HG02943 (cell line): ENCODE measurements at regions not wholly inside any gene's neighbourhood (a gene's known extent, or its start where the extent isn't known, plus 50 kb on each side); places are given as distances from the start of the nearest gene placed in this dataset.

Source experiments
- ATAC-seq: cut with Tn5 transposase; IDR thresholded peaks from one replicate; pipeline ENCODE4 v1.9.1; 2021; ENCODE audit warnings: mild to moderate bottlenecking, low read depth, moderate library complexity; ENCODE audit not compliant: unreplicated experiment

- ATAC-seq: no peak
Measured at GRCh38 chr17:79406316-79406715, 204.5 kb downstream of the RBFOX3 start.

DNA sequence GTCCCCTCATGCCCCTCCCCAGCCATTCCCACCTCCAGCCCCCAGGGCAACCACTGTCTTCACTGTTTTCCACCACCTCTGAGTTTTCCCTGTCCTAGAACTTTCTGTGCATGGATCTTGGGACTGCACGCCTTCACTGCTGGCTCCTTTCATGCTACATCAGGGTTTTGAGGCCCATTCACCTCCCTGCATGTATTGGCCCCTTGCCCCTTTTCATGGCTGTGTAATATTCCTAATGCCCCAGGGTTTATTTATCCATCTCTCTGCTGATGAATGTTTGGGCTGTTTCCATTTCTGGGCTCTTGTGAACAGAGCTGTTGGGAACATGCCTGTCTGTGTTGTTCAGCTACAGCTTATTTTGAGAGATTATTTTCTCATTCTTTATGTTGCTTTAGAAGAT, 205.0 kb downstream of the RBFOX3 start:
- no peak for ATAC-seq

DNA sequence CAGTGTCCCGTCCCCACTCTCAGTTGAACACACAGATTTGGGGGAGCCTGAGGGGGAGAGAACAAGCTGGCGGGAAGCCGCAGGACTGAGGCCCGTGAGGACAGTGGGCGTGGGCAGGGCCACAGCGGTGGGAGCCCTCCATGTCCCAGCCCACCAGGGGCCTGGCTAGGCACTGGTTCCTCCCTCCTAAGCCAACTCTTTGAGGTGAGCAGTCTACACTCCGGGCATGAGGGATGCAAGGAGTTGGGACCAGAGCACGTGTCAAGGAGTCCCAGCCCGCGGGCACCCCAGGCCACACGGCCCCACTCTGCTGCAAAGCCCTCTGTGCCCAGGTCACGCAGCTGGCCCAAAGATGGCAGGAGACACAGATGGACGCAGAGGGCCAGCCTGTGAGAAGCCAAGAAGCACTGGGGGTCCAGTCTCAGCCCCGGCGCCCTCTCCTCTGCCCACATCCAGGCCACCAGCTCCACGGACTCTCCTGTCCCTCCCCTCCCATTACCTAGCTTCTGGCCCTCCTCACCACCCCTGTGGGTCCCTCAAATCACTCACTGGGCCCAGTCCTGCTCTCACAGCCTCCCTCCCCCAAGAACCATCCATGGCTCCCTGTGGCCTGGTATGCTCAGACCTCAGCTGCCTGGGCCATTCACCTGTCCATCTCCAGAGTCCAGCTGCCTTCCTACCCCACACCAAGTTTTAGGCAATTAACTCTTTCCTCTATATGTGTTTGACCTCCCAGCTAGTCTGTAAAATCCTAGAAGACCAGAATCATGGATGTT, 206.5 kb downstream of the RBFOX3 start:
- no peak for ATAC-seq

DNA sequence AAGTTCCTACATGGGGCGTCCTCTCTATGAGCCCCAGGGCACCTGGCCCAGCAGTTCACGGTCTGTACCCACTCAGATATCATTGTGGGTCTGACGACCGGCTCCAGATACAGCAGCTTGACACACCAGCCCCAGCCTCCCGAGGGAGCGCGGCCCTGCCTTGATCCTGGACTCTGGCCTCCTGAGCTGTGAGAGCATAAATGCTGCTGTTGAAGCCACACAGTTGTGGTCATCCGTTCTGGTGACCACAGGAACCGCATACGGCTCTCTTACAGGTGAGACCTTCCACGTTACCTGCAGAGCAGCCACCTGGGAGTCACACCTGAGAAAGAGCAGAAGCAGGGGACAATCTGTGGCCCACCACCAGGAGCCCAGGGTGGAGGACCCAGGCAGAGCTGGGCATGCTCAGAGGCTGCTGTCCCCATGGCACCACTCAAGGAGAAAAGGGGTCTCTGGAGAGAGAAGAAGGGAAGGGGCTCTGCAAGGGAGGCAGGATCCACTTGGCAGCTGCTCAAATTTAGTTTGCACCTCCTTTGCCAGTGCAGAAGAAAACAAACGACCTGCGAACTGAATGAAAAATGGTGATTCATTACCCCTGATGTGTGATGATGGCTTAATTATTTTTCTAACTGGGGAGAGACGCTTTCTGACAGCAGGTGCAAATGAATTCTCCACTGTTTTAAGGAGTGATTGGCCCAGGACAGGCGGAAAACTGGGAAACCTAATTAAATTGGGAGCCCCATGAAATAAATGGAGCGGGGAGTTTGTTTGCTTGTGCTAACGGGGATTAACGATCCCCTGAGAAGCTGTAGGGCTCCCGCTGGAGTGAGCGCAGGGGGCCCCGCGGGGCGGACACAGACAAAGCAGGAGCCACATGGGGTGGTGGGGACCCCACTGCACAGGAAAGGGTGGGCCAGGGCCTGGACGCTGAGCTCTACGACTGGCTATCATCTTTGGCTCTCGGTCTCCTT, 208.9 kb downstream of the RBFOX3 start:
- ATAC-seq: no peak

DNA sequence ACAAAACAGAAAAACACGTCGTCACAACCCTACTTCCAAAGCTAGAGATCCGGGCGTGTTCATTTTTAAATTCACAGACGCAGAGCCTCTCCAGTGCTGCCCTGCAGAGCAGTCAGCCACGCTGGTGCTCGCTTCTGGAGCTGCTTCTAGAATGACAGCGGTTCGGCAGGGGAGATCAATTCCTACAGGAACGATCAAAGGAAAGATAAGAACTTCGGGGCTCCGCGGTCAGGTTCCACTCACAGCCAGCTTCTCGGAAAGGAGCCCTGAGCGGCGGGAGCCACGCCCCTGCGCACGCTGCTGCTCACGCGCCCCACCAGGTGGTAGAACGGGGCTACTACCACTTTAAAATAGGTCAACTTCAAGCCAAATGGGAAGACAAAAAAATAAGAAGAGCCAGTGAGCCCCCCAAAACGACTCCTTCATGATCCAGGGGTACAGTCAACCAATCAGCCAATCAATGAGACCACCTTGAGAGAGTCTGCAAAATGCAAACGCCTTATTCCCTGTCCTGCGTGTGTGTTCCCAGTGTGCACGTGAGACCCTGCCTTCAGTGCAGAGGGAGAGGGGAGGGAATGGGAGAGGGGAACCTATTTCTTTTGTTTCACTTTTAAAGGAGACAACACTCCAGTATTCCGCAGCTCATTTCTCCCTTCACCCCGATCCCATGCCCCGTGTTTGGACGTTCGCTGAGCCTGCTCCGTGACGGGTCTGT, 209.7 kb downstream of the RBFOX3 start:
- ATAC-seq: no peak

GRCh38 chr17:79399610-79400144, 211.2 kb downstream of the RBFOX3 start:
- ATAC-seq: no peak

- ATAC-seq: no peak
Measured at GRCh38 chr17:79398441-79398840, 212.4 kb downstream of the RBFOX3 start.

- ATAC-seq: no peak
Measured at GRCh38 chr17:79396696-79397095, 214.2 kb downstream of the RBFOX3 start.

- no peak for ATAC-seq
Measured at GRCh38 chr17:79395545-79395944, 215.3 kb downstream of the RBFOX3 start.

DNA sequence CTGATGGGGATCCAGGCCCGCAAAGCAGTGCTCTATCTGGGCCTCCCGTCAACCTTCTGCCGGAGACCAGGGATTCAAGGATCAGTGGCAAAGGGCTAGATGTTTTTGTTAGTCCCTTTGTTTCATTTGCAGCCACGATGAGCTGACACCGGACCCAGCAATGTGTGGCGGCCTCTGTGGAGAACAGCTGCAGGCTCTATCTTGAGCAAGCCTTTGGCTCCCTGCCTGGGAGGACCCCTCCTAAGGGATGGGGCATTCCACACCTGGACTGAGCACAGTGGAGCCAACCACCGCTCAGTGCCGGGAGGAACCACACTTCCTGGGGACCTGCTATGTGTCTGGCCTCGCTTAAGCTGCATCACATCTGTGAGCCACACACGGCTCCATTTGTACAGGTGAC, 215.8 kb downstream of the RBFOX3 start:
- ATAC-seq: no peak

DNA sequence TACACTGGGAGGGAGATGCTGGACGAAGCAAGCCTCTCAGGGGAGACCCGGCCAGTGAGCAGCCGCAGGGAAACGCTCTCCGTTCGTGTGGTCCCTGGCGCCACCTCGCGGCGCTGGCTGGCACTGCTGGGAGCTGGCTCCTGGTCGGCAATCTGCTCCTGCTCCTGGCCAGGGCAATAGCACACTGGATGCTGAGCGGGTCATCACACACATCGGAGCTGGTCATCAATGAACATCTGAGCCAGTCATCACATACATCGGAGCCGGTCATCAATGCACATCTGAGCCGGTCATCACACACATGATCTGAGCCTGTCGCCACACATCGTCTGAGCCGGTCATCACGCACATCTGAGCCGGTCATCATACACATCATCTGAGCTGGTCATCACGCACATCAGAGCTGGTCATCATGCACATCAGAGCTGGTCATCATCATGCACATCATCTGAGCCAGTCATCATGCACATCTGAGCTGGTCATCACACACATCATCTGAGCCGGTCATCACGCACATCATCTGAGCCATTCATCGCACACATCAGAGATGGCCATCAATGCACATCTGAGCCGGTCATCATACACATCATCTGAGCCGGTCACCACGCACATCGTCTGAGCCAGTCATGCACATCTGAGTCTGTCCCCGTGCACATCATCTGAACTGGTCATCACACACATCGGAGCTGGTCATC, 217.3 kb downstream of the RBFOX3 start:
- ATAC-seq: no peak

DNA sequence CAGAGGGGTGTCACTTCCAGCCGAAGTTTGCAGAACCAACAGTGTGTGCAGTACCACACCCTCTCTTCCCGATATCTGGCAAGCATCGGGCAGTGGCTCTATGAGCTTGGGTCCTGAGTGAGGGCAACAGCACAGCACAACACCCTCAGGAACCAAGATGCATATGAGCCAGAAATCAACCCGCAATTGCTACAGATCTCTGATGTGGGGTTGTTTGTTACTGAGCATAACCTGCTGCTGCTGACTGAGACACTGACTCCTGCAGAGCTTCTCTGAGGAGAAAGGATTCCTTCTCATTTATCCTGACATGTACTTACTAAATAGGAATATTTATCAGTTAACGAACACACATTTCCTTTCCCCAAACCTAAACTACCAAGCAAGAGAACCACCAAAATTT, 218.3 kb downstream of the RBFOX3 start:
- ATAC-seq: no peak

GRCh38 chr17:79391376-79392233, 219.2 kb downstream of the RBFOX3 start:
- ATAC-seq: no peak

GRCh38 chr17:79389896-79390295, 221.0 kb downstream of the RBFOX3 start:
- ATAC-seq: no peak

- ATAC-seq: no peak
Measured at GRCh38 chr17:79388556-79389295, 222.1 kb downstream of the RBFOX3 start.

GRCh38 chr17:79387783-79388182, 223.1 kb downstream of the RBFOX3 start:
- no peak for ATAC-seq

GRCh38 chr17:79385962-79386563, 224.8 kb downstream of the RBFOX3 start:
- ATAC-seq: no peak

GRCh38 chr17:79382313-79382712, 228.5 kb downstream of the RBFOX3 start:
- ATAC-seq: no peak
